ENCODE measurements at regions not wholly inside any gene's neighbourhood (a gene's known extent, or its start where the extent isn't known, plus 50 kb on each side); places are given as distances from the start of the nearest gene placed in this dataset.

GRCh38 chr2:149666809-149667320, 79.3 kb upstream of the MMADHC start:
- Mint-ChIP-seq H3K36me3 (ENCODE audit: low read depth, unreplicated experiment) (no peaks in the 10 kb centered on the region), H3K4me3 (ENCODE audit: unreplicated experiment) (no peak overlapping the region), H3K4me1 (ENCODE audit: unreplicated experiment) (no peaks in the 10 kb centered on the region), H3K27ac (ENCODE audit: unreplicated experiment) (no peak overlapping the region), H3K27me3 (ENCODE audit: unreplicated experiment) (no peaks in the 10 kb centered on the region), H3K9me3 (ENCODE audit: unreplicated experiment) (no peaks in the 10 kb centered on the region)
- TF ChIP-seq, protein P1, sequence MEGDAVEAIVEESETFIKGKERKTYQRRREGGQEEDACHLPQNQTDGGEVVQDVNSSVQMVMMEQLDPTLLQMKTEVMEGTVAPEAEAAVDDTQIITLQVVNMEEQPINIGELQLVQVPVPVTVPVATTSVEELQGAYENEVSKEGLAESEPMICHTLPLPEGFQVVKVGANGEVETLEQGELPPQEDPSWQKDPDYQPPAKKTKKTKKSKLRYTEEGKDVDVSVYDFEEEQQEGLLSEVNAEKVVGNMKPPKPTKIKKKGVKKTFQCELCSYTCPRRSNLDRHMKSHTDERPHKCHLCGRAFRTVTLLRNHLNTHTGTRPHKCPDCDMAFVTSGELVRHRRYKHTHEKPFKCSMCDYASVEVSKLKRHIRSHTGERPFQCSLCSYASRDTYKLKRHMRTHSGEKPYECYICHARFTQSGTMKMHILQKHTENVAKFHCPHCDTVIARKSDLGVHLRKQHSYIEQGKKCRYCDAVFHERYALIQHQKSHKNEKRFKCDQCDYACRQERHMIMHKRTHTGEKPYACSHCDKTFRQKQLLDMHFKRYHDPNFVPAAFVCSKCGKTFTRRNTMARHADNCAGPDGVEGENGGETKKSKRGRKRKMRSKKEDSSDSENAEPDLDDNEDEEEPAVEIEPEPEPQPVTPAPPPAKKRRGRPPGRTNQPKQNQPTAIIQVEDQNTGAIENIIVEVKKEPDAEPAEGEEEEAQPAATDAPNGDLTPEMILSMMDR (IDR thresholded peaks at IDR 0.05; ENCODE audit: unreplicated experiment), result no peak
- no peak for DNase-seq (ENCODE audit: low spot score)

DNA sequence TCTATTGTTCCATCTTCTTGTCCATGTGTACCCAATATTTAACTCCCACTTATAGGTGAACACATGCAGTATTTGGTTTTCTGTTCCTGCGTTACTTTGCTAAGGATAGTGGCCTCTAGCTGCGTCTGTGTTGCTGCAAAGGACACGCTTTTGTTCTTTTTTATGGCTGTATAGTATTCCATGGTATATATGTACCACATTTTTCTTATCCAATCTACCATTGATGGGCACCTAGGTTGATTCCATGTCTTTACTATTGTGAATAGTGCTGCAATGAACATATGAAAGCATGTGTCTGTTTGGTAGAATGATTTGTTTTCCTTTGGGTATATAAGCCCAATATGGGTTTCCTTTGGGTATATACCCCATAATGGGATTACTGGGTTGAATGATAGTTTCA, 77.3 kb upstream of the MMADHC start:
- no peak for DNase-seq (ENCODE audit: low spot score)
- Mint-ChIP-seq H3K4me3 (ENCODE audit: unreplicated experiment) (no peak overlapping the region), H3K27ac (ENCODE audit: unreplicated experiment) (no peak overlapping the region), H3K36me3 (ENCODE audit: low read depth, unreplicated experiment) (no peaks in the 10 kb centered on the region), H3K27me3 (ENCODE audit: unreplicated experiment) (no peaks in the 10 kb centered on the region), H3K9me3 (ENCODE audit: unreplicated experiment) (no peaks in the 10 kb centered on the region), H3K4me1 (ENCODE audit: unreplicated experiment) (no peaks in the 10 kb centered on the region)
- TF ChIP-seq, protein P1 (IDR thresholded peaks at IDR 0.05; ENCODE audit: unreplicated experiment), result no peak

- no peak overlapping the region for H3K27ac Mint-ChIP-seq (ENCODE audit: unreplicated experiment)
- TF ChIP-seq, protein P1 (IDR thresholded peaks at IDR 0.05; ENCODE audit: unreplicated experiment), result no peak
Observed at GRCh38 chr2:149662556-149662955, 75.0 kb upstream of the MMADHC start.

GRCh38 chr2:149661844-149662243, 74.3 kb upstream of the MMADHC start:
- Mint-ChIP-seq H3K9me3 (ENCODE audit: unreplicated experiment) (no peaks in the 10 kb centered on the region), H3K36me3 (ENCODE audit: low read depth, unreplicated experiment) (no peaks in the 10 kb centered on the region), H3K27ac (ENCODE audit: unreplicated experiment) (no peak overlapping the region), H3K4me1 (ENCODE audit: unreplicated experiment) (no peaks in the 10 kb centered on the region), H3K27me3 (ENCODE audit: unreplicated experiment) (no peaks in the 10 kb centered on the region), H3K4me3 (ENCODE audit: unreplicated experiment) (no peak overlapping the region)
- DNase-seq (ENCODE audit: low spot score), result no peak
- TF ChIP-seq, protein P1 (IDR thresholded peaks at IDR 0.05; ENCODE audit: unreplicated experiment), result no peak

More at GRCh38 chr2:149662556-149662955, 75.0 kb upstream of the MMADHC start:
- Mint-ChIP-seq H3K36me3 (ENCODE audit: low read depth, unreplicated experiment) (no peaks in the 10 kb centered on the region), H3K27me3 (ENCODE audit: unreplicated experiment) (no peaks in the 10 kb centered on the region), H3K4me3 (ENCODE audit: unreplicated experiment) (no peak overlapping the region), H3K4me1 (ENCODE audit: unreplicated experiment) (no peaks in the 10 kb centered on the region), H3K9me3 (ENCODE audit: unreplicated experiment) (no peaks in the 10 kb centered on the region)
- DNase-seq (ENCODE audit: low spot score), result no peak

- no peaks in the 10 kb centered on the region for H3K36me3 Mint-ChIP-seq (ENCODE audit: low read depth, unreplicated experiment)
- no peak overlapping the region for H3K4me3 Mint-ChIP-seq (ENCODE audit: unreplicated experiment)
- DNase-seq (ENCODE audit: low spot score), result no peak
- H3K4me1 Mint-ChIP-seq (ENCODE audit: unreplicated experiment), result no peaks in the 10 kb centered on the region
- no peaks in the 10 kb centered on the region for H3K9me3 Mint-ChIP-seq (ENCODE audit: unreplicated experiment)
- H3K27me3 Mint-ChIP-seq (ENCODE audit: unreplicated experiment), result no peaks in the 10 kb centered on the region
- TF ChIP-seq, protein P1 (IDR thresholded peaks at IDR 0.05; ENCODE audit: unreplicated experiment), result no peak
- no peak overlapping the region for H3K27ac Mint-ChIP-seq (ENCODE audit: unreplicated experiment)
Observed at GRCh38 chr2:149658553-149658952, 71.0 kb upstream of the MMADHC start.
